HCT116 (cell line): ENCODE measurements at regions not wholly inside any gene's neighbourhood (a gene's known extent, or its start where the extent isn't known, plus 50 kb on each side); places are given as distances from the start of the nearest gene placed in this dataset.

Experiments
- ATAC-seq: fragments of 200-7000 bp; cut with Tn5 transposase; 2 replicates; pipeline ENCODE4 v1.9.1; 2020; ENCODE audit warnings: mild to moderate bottlenecking, moderate library complexity
- BruUV-seq: library from RNA; stranded (reverse); fragments of 400-500 nt; replicated peaks from 2 replicates; lab custom pipeline; 2021; lab: Mats Ljungman, UMichigan
- CTCF ChIA-PET: fragments of 300-600 bp; sonication (Branson Sonifier 250); formaldehyde crosslinking; loops from one replicate; lab custom pipeline; 2021; ENCODE audit warnings: antibody characterized with exemption; lab: Charles Lee
- POLR2A ChIA-PET: fragments of 300-600, 350-600 bp; sonication (Branson Sonifier 250); formaldehyde crosslinking; loops from one replicate; lab custom pipeline; 2021; ENCODE audit warnings: antibody characterized with exemption; lab: Charles Lee
- RAD21 ChIA-PET, 2 experiments: fragments of 300-600 bp; sonication (Branson Sonifier 250); formaldehyde crosslinking; loops; one replicate each; lab custom pipeline; 2023; ENCODE audit warnings: low total read pairs in 2 of 2; ENCODE audit not compliant: uncharacterized antibody in 2 of 2, unreplicated experiment in 2 of 2, low non-redundant PET in 1 of 2; lab: Charles Lee
- DNase-seq: peaks from one replicate; pipeline ENCODE4 v3.0.0-alpha.2; 2010; ENCODE audit warnings: low read depth, low spot score
- H2AFZ ChIP-seq: fragments of 200-600 bp; shearing (Covaris generic), sonication (generic); 2 replicates; pipeline ENCODE4 v1.6.1; 2017; ENCODE audit warnings: low read depth, mixed run types, mixed read lengths, antibody characterized with exemption, low read length; ENCODE audit not compliant: poor library complexity, severe bottlenecking
- H3K27ac ChIP-seq: 2 replicates; pipeline ENCODE4 v1.5.1; 2012; ENCODE audit warnings: low read depth, low read length
- H3K27me3 ChIP-seq: fragments of 200-600 bp; sonication (generic); 2 replicates; pipeline ENCODE4 v1.6.1; 2016; ENCODE audit warnings: mixed run types, low read length, mixed read lengths; ENCODE audit not compliant: insufficient read depth
- H3K36me3 ChIP-seq, 2 experiments: fragments of 200-500 bp in 1 of 2; fragments of 200-600 bp in 1 of 2; sonication (Bioruptor generic) in 1 of 2; sonication (generic) in 1 of 2; 2 replicates each; pipeline versions ENCODE4 v1.5.1 to v1.6.1; 2014 to 2016; ENCODE audit warnings: low read length in 2 of 2, inconsistent platforms in 1 of 2, mixed read lengths in 1 of 2, mixed run types in 1 of 2; ENCODE audit not compliant: insufficient read depth in 2 of 2, control insufficient read depth in 1 of 2
- H3K4me1 ChIP-seq, 2 experiments: fragments of 200-600 bp in 1 of 2; sonication (generic) in 1 of 2; 2 replicates each; pipeline versions ENCODE4 v1.5.1 to v1.6.1; 2012 to 2017; ENCODE audit warnings: low read length in 2 of 2, inconsistent platforms in 1 of 2, mild to moderate bottlenecking in 1 of 2, mixed read lengths in 1 of 2, mixed run types in 1 of 2, moderate library complexity in 1 of 2; ENCODE audit not compliant: insufficient read depth in 2 of 2, control insufficient read depth in 1 of 2
- H3K4me2 ChIP-seq: fragments of 200-600 bp; sonication (generic); 2 replicates; pipeline ENCODE4 v1.6.1; 2017; ENCODE audit warnings: mixed run types, low read length, mixed read lengths
- H3K4me3 ChIP-seq, 2 experiments: fragments of 200-600 bp in 1 of 2; sonication (generic) in 1 of 2; replicated peaks in 1 of 2; 2 replicates each; pipeline ENCODE4 v1.5.1; 2011 to 2016; ENCODE audit warnings: low read length in 2 of 2, control low read depth in 1 of 2, low read depth in 1 of 2, mild to moderate bottlenecking in 1 of 2, mixed read lengths in 1 of 2, mixed run types in 1 of 2
- H3K79me2 ChIP-seq: fragments of 200-600 bp; sonication (generic); 2 replicates; pipeline ENCODE4 v1.6.1; 2017; ENCODE audit warnings: mild to moderate bottlenecking, mixed run types, low read length, moderate library complexity, mixed read lengths; ENCODE audit not compliant: insufficient read depth
- H3K9ac ChIP-seq: fragments of 200-600 bp; sonication (generic); 2 replicates; pipeline ENCODE4 v1.6.1; 2016; ENCODE audit warnings: low read length, mixed read lengths
- H3K9me2 ChIP-seq: fragments of 200-600 bp; sonication (generic), shearing (Covaris generic); 2 replicates; pipeline ENCODE4 v1.6.1; 2017; ENCODE audit warnings: mixed run types, mild to moderate bottlenecking, moderate library complexity; ENCODE audit not compliant: insufficient read depth
- H3K9me3 ChIP-seq, 2 experiments: fragments of 200-500 bp in 1 of 2; fragments of 200-600 bp in 1 of 2; sonication (Bioruptor generic) in 1 of 2; sonication (generic) in 1 of 2; 2 replicates each; pipeline ENCODE4 v1.6.1; 2014 to 2017; ENCODE audit warnings: low read length in 2 of 2, mixed read lengths in 2 of 2, inconsistent platforms in 1 of 2, low read depth in 1 of 2, mild to moderate bottlenecking in 1 of 2, mixed run types in 1 of 2, moderate library complexity in 1 of 2; ENCODE audit not compliant: control insufficient read depth in 1 of 2, insufficient read depth in 1 of 2
- H4K20me1 ChIP-seq: fragments of 200-600 bp; sonication (generic), shearing (Covaris generic); 2 replicates; pipeline ENCODE4 v1.6.1; 2017; ENCODE audit warnings: mixed run types, mild to moderate bottlenecking, moderate library complexity; ENCODE audit not compliant: insufficient read depth
- CBX3 ChIP-seq: IDR thresholded peaks from 2 replicates; pipeline ENCODE4 v1.6.1; 2012; ENCODE audit warnings: low read depth
- CEBPB ChIP-seq: IDR thresholded peaks from 2 replicates; pipeline ENCODE4 v1.6.1; 2012; ENCODE audit warnings: low read depth
- EGR1 ChIP-seq: IDR thresholded peaks from 2 replicates; pipeline ENCODE4 v1.6.1; 2012; ENCODE audit warnings: low read depth
- ELF1 ChIP-seq: IDR thresholded peaks from 2 replicates; pipeline ENCODE4 v1.6.1; 2012; ENCODE audit warnings: low read depth, borderline replicate concordance
- EZH2 ChIP-seq: fragments of 200-600 bp; sonication (generic); IDR thresholded peaks from 2 replicates; pipeline ENCODE4 v1.6.1; 2017; ENCODE audit warnings: antibody characterized with exemption, mixed run types
- EZH2phosphoT487 ChIP-seq: fragments of 200-600 bp; IDR thresholded peaks from 2 replicates; pipeline ENCODE4 v1.6.1; 2018; ENCODE audit warnings: antibody characterized with exemption, borderline replicate concordance
- FOSL1 ChIP-seq: IDR thresholded peaks from 2 replicates; pipeline ENCODE4 v1.6.1; 2012; ENCODE audit warnings: low read depth
- JUND ChIP-seq: IDR thresholded peaks from 2 replicates; pipeline ENCODE4 v1.6.1; 2012
- POLR2A ChIP-seq: IDR thresholded peaks from 2 replicates; pipeline ENCODE4 v1.7.0; 2011; ENCODE audit warnings: borderline replicate concordance; ENCODE audit not compliant: insufficient read depth, insufficient read length; ENCODE audit errors: extremely low read depth
- POLR2AphosphoS5 ChIP-seq: IDR thresholded peaks from 2 replicates; pipeline ENCODE4 v1.6.1; 2011; ENCODE audit warnings: mild to moderate bottlenecking, low read depth, low read length, moderate library complexity
- RAD21 ChIP-seq: IDR thresholded peaks from 2 replicates; pipeline ENCODE4 v1.6.1; 2012; ENCODE audit warnings: low read depth, mild to moderate bottlenecking
- SIN3A ChIP-seq: IDR thresholded peaks from 2 replicates; pipeline ENCODE4 v1.6.1; 2012; ENCODE audit warnings: low read depth
- SP1 ChIP-seq: IDR thresholded peaks from 2 replicates; pipeline ENCODE4 v1.6.1; 2012; ENCODE audit warnings: low read depth
- YY1 ChIP-seq: IDR thresholded peaks from 2 replicates; pipeline ENCODE4 v1.6.1; 2011; ENCODE audit warnings: low read length, low read depth, moderate library complexity, mild to moderate bottlenecking; ENCODE audit not compliant: insufficient replicate concordance; ENCODE audit errors: extremely low read depth
- ZFX ChIP-seq: fragments of 450-650 bp; IDR thresholded peaks from 2 replicates; pipeline ENCODE4 v1.6.1; 2017
- ZNF274 ChIP-seq: fragments of 200-500 bp; sonication (Bioruptor generic); IDR thresholded peaks from 2 replicates; pipeline ENCODE4 v1.6.1; 2014; ENCODE audit warnings: mild to moderate bottlenecking, low read depth, low read length, inconsistent platforms
- intact Hi-C: fragments of 100-400 bp; cut with micrococcal nuclease; formaldehyde crosslinking; loops from 2 replicates; pipeline ENCODE4 v1.10.0; 2022
- TF ChIP-seq, protein P1 (sequence below): IDR thresholded peaks from 2 replicates; pipeline ENCODE4 v1.6.1; 2012; ENCODE audit warnings: low read depth
- TF ChIP-seq, protein P2 (sequence below): IDR thresholded peaks from 2 replicates; pipeline ENCODE4 v1.6.1; 2012

DNA sequence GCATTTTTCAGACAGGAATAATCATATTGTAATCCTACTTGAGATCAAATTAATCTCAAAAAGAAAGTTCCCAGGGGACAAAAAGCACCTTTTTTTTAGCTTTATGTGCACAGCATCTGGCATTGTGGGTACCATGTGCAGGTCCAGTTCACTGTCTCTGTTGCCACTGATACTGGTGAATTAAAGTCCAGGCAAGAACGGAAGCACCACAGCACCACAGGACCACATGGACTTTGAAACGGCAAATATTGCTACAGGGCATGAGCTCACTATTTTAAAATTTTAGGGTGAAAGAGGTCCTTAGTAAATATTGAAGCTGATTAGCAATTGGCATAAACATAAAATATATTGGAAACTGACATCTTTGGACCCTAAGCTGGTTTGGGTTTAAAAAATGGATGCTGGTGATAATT, 709.0 kb downstream of the EPM2A start:
- H3K9me3 ChIP-seq, result no peaks in the 10 kb centered on the region
- intact Hi-C loops, result loop anchor here (5.0 to 10.0 kb wide), 3 partner anchors 94 to 609 kb away; no protein-coding TSS in a partner anchor
- ChIA-PET RAD21 (no interaction called here), POLR2A (no interaction called here), CTCF (interaction anchor here (2.6 kb wide), 1 partner anchor 441 kb away, joined by 10 read pairs; no protein-coding TSS in a partner anchor)
- no peak overlapping the region for H3K9ac ChIP-seq
- H2AFZ ChIP-seq, result peak overlapping the region; percentile 93
- no peaks in the 10 kb centered on the region for H3K27me3 ChIP-seq
- no peaks in the 10 kb centered on the region for H4K20me1 ChIP-seq
- no peaks in the 10 kb centered on the region for H3K36me3 ChIP-seq
- no peaks in the 10 kb centered on the region for H3K9me2 ChIP-seq
- peaks cover 0 to 33% of the 10 kb centered on the region in 2 experiments; a peak in 2 of 4 replicates for H3K4me1 ChIP-seq
- H3K4me2 ChIP-seq, result no peak overlapping the region
- ATAC-seq, result no peak
- no peak for DNase-seq
- H3K79me2 ChIP-seq, result no peaks in the 10 kb centered on the region
- H3K27ac ChIP-seq, result no peak overlapping the region
- BruUV-seq, result no TSS peak
- TF ChIP-seq RAD21 (no peak), SIN3A (no peak), EZH2 (no peak)
- no peak overlapping the region for H3K4me3 ChIP-seq

DNA sequence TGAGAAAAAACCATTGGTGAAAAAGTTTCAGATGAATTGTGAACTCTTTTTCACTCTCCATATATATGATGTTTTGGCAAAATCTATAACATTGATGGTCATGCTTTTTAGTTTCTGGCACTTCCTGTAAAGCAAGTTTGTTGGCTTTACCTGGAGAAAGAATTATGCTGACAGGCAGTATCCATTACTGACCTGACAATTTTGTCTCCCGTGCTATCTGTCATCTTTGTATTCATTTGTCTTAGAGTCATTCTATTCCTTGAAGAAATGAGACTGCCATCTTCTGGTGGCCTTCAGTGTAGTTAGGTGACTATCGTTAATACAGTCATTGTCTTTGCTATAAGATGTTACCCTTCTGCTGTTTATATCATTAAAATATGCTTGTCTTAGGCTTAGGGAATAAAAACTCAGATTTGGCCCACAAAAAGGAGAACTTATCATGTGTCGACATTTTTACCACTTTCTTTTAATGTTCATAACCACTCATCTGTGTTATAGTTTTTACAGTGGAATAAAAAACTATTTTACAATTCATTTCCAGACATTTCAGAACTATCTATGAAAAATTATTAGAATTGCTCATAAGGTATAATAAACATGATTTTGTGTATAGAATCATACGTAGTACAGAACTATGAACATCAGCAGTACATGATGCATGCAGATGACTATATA, 707.0 kb downstream of the EPM2A start:
- intact Hi-C loops, result loop anchor here (1.0 to 10.0 kb wide), 5 partner anchors 96 to 607 kb away; no protein-coding TSS in a partner anchor
- ChIA-PET RAD21 (no interaction called here), POLR2A (no interaction called here), CTCF (interaction anchor here (1.3 to 2.6 kb wide), 2 partner anchors 380 to 443 kb away, joined by 3 to 10 read pairs; no protein-coding TSS in a partner anchor)
- ATAC-seq (peak; percentile 98), DNase-seq (peak; percentile 71)
- H3K4me1 ChIP-seq, result peaks cover 0 to 25% of the 10 kb centered on the region in 2 experiments; a peak in 2 of 4 replicates
- H3K9me2 ChIP-seq, result no peaks in the 10 kb centered on the region
- no peaks in the 10 kb centered on the region for H3K9me3 ChIP-seq
- no peak overlapping the region for H3K27ac ChIP-seq
- peak overlapping the region in 1 of 2 experiments; percentile 5; a peak in 1 of 4 replicates for H3K4me3 ChIP-seq
- no TSS peak for BruUV-seq
- H4K20me1 ChIP-seq, result no peaks in the 10 kb centered on the region
- no peak overlapping the region for H3K9ac ChIP-seq
- no peaks in the 10 kb centered on the region for H3K36me3 ChIP-seq
- H3K27me3 ChIP-seq, result no peaks in the 10 kb centered on the region
- H2AFZ ChIP-seq, result peak overlapping the region; percentile 93
- H3K4me2 ChIP-seq, result peak overlapping the region; percentile 54
- no peaks in the 10 kb centered on the region for H3K79me2 ChIP-seq
- TF ChIP-seq SIN3A, result peak; percentile 53
- TF ChIP-seq ELF1, result no peak
- TF ChIP-seq POLR2A, result no peak
- TF ChIP-seq, protein P1, sequence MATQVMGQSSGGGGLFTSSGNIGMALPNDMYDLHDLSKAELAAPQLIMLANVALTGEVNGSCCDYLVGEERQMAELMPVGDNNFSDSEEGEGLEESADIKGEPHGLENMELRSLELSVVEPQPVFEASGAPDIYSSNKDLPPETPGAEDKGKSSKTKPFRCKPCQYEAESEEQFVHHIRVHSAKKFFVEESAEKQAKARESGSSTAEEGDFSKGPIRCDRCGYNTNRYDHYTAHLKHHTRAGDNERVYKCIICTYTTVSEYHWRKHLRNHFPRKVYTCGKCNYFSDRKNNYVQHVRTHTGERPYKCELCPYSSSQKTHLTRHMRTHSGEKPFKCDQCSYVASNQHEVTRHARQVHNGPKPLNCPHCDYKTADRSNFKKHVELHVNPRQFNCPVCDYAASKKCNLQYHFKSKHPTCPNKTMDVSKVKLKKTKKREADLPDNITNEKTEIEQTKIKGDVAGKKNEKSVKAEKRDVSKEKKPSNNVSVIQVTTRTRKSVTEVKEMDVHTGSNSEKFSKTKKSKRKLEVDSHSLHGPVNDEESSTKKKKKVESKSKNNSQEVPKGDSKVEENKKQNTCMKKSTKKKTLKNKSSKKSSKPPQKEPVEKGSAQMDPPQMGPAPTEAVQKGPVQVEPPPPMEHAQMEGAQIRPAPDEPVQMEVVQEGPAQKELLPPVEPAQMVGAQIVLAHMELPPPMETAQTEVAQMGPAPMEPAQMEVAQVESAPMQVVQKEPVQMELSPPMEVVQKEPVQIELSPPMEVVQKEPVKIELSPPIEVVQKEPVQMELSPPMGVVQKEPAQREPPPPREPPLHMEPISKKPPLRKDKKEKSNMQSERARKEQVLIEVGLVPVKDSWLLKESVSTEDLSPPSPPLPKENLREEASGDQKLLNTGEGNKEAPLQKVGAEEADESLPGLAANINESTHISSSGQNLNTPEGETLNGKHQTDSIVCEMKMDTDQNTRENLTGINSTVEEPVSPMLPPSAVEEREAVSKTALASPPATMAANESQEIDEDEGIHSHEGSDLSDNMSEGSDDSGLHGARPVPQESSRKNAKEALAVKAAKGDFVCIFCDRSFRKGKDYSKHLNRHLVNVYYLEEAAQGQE, result no peak
- peak; percentile 42; the same call in 1 of the 2 replicates for TF ChIP-seq SP1
- TF ChIP-seq EZH2phosphoT487, result no peak
- peak; percentile 91 for TF ChIP-seq RAD21
- TF ChIP-seq ZFX, result no peak
- TF ChIP-seq POLR2AphosphoS5, result no peak
- peak; percentile 29; the same call in 1 of the 2 replicates for TF ChIP-seq JUND
- TF ChIP-seq EGR1, result 0 out of 2 replicates have a peak, but pooled peaks have one; percentile 32
- TF ChIP-seq ZNF274, result no peak
- no peak for TF ChIP-seq YY1
- no peak for TF ChIP-seq CEBPB
- peak; percentile 36; the same call in 1 of the 2 replicates for TF ChIP-seq FOSL1
- no peak for TF ChIP-seq EZH2
- TF ChIP-seq, protein P2, sequence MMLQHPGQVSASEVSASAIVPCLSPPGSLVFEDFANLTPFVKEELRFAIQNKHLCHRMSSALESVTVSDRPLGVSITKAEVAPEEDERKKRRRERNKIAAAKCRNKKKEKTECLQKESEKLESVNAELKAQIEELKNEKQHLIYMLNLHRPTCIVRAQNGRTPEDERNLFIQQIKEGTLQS, result no peak
- peak; percentile 95 for TF ChIP-seq CBX3
